HG03159 (cell line): ENCODE measurements at regions not wholly inside any gene's neighbourhood (a gene's known extent, or its start where the extent isn't known, plus 50 kb on each side); places are given as distances from the start of the nearest gene placed in this dataset.
"Not testable (repeated sequence)": the region's sequence is repeated elsewhere in the genome, so short reads cannot be mapped to it uniquely, and the experiment has no call there.

Source experiments
- ATAC-seq: cut with Tn5 transposase; IDR thresholded peaks from one replicate; pipeline ENCODE4 v1.9.1; 2021; ENCODE audit warnings: mild to moderate bottlenecking, moderate library complexity; ENCODE audit not compliant: unreplicated experiment

- ATAC-seq, result no peak
Observed at GRCh38 chr5:17326600-17327037, 109.2 kb downstream of the BASP1 start.

DNA sequence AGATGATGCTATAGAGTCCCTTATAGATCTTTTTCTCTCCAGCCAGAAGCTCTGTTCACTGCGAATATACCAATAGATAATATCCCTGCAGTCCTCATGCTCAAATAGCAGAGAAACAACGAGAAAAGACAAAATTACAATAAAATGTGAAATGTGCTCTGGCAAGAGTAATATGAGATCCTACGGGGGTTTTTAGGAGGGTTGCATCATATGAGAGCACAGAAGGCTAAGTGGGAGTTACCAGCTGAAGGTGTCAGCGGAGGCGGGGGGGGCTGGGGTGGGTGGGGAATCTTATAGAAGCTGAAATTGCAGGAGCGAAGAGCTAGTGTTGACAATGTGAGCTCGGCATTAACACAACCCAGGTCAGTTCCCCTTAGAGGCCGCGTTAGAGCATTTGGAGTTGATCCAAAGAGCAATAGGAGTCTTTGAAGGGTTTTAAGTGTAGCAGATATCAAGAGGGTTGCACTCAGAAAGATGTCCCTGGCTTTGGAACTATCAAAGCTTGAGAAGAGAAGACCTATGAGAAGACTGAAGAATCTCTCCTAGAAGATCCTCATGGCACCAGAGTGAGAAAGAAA is 109.7 kb downstream of the BASP1 start:
- no peak for ATAC-seq

DNA sequence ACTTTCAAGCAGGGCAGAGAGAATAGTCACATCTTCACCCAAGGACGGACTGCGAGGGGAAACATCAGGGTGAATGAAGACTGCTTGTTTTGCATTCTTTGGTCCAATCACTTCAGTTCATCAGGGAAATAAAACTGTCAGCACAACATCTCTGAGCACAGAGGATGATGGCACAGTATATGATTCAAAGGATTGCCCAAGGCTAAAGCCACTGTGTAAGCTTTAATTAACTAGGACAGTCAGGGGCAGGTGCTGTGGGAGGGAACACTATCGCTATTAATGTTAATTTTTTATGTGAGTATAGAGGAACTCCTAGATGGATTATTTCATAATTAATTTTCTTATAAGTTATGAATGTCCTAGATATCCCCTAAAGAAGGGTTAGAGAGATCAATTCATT is 112.1 kb downstream of the BASP1 start:
- no peak for ATAC-seq

- ATAC-seq, result no peak
Observed at GRCh38 chr5:17330386-17330785, 113.0 kb downstream of the BASP1 start.

GRCh38 chr5:17331651-17332050 is 114.2 kb downstream of the BASP1 start:
- no peak for ATAC-seq

DNA sequence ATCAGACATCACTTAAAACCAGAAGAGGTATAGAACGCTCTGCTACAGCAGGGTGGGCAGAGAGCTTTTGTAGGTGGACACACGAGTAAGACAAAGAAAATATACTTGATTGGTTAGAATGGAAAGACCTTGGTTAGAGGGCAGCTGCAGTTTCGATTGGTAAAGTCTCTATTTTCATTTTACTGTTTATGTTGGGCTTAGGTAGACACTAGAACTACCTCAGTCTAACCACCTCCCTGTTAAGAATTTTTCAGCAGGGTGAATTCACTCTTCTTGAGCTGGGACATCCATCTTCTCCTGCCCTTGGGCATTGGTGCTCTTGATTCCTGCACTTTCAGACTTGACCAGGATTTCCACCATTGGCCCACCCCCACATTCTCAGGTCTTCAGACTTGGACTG is 116.3 kb downstream of the BASP1 start:
- no peak for ATAC-seq

- no peak for ATAC-seq
Observed at GRCh38 chr5:17336054-17336453, 118.6 kb downstream of the BASP1 start.

- not testable (repeated sequence) for ATAC-seq
Observed at GRCh38 chr5:17336723-17337122, 119.3 kb downstream of the BASP1 start.

DNA sequence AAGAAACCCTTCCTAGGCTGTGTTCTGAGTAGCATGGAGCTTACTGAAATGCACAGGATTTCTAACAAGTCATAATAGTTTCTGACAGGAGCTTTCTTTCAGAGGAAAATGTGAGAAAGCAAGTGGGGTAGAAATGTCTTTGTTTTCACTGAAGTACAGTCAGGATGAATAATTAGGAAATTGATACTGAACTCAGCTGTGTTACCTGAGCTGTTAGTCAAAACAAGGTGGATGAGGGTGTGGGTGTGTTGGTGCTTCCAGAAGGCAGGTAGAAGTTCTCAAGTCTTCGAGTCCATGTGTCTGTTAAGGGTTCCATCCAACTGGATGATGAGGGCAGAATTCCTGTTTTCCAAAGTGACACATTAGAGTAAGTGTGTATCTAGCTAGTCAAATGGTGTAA is 122.4 kb downstream of the BASP1 start:
- no peak for ATAC-seq

DNA sequence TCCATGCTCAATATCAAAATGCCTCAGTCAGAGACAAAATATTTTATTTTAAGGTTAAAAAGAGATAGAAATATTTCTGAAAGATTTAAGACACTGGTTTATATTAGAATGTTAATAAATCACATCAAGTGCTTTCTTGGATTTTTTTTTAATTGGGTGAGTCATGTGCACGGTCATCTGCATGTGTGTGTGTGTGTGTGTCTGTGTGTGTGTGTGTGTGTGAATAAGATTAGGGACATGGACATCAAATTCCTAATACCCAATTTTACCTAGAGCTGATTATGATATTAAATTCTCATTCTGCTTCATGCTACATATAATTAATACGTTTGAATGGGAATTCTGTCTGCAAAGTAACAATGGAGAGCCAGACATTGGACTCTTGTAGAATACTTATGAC is 122.9 kb downstream of the BASP1 start:
- ATAC-seq, result no peak

GRCh38 chr5:17340819-17341218 is 123.4 kb downstream of the BASP1 start:
- no peak for ATAC-seq

- peak; percentile 82 for ATAC-seq
Observed at GRCh38 chr5:17343675-17344074, 126.2 kb downstream of the BASP1 start.

GRCh38 chr5:17346811-17347210 is 129.4 kb downstream of the BASP1 start:
- no peak for ATAC-seq

DNA sequence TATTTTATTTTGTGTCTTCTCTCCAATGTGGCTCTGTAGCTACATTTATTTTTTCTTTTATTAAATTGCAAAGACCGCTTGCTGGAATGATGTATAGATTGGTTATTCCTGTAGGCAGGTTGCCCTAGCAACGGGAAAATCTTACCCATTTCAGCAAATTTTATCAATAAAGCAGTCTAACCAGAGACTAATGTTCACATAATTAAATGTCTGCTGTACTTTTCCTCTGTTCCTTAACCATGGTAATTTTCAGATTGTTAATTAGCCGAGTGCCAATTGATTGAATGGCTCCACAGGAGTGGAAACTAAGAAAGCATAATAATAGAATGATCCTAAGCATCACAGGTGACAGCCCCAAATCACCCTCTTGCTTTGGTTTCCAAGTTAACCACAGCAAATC is 134.8 kb downstream of the BASP1 start:
- ATAC-seq, result no peak

DNA sequence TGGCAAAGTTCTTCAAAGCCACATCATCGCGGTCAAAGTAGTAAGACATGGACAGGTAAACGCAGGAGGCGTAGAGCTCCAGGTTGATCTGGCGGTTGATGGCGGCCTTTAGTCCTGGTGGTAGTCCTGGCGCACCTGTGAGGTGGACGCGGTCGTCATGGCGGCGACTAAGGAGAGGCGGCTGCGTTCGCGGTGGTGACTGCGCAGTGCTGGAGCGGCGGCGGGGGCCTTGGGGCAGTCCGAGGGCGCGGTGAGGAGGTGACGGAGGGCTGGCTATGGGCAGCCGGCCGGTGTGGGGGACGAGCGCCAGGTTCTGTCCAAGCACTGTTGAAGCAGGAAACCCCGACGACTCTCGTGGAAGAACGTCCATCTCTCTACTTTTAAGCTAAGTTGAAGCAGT is 136.8 kb downstream of the BASP1 start:
- no peak for ATAC-seq

GRCh38 chr5:17355586-17356346 is 138.3 kb downstream of the BASP1 start:
- no peak for ATAC-seq

- no peak for ATAC-seq
Observed at GRCh38 chr5:17356551-17356950, 139.1 kb downstream of the BASP1 start.

GRCh38 chr5:17357504-17357903 is 140.1 kb downstream of the BASP1 start:
- ATAC-seq, result no peak

DNA sequence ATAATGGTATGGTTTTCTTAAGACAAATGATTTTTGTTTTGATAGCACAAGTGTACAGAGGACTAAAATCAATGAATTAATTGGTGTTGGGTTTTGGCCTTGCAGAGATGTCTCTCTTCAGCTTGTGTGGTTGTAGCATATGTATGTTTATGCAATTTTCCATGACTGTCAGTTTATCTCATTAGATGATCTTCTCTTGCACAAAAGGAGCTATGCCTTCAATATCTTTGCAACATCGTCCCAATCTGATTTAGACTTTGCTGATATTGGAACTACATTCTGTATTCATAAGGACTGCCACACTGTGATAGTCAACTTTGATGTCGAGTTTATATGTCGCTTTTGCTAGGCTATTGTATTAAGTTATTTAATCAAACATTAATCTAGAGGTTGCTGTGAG is 140.0 kb upstream of the TAF11L2 start:
- no peak for ATAC-seq

DNA sequence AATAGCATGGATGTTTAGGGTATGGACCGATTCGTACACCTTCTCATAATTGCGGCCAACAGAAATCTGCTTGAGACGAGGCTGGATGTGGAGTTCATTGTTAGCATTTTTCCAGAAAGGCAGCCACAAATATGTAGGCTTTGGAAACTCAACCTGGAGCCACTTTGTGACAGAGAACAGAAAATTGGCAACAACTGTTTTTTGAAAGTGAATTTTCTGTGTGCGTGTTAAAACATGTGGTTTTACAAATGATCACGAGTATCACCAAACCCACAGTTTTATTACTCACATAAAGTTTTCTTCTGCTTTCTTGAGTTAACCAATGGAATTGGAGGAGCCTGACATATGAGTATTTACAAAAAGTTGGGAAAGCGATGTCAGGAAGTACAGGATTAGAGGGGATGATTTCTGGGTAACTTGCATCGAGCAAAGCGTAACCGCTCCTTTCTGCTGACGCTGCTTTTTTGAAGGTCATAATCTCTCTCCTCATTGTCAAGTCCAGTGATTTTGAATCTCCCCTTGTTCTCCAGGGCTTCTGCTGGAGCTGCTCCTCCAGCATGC is 138.5 kb upstream of the TAF11L2 start:
- no peak for ATAC-seq

DNA sequence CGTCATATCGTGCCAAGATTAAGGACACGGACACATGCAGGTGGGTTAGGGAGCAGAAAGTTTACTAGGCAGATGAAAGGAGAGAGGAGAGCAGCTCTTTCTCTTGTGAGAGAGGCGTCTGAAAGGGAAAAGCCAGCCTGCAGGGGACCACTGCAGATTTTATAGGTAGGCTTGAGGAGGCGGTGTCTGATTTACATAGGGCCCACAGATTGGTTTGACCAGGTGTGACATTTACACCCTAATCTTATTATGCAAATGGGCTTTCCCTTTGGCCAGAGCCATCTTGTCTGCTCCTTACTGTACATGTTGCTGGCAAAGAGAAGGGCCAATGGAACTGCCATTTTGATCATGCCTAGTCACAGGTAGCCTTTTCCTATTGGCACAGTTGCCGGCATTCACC is 137.2 kb upstream of the TAF11L2 start:
- no peak for ATAC-seq

DNA sequence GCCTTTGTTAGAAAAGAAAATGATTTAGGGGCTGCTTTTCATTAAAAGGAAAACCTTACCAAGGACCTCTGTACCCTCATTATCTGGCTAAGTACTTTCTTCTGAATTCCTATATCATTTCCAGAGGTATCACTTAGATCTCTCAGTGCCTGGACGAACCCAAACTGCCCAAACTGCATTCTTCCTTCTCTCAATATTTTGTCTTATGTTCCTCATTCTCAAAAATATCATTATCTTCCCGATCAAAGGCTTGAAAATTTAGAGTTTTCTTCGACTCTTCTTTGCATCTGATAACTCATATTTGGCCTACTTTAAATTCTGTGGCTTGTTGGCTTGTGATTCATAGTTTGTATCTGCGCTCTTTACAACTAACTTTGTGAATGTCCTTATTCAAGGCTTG is 136.7 kb upstream of the TAF11L2 start:
- ATAC-seq, result no peak
